Endothelial cell of umbilical vein (primary cell): ENCODE measurements at regions not wholly inside any gene's neighbourhood (a gene's known extent, or its start where the extent isn't known, plus 50 kb on each side); places are given as distances from the start of the nearest gene placed in this dataset.

Source experiments
- BruUV-seq: library from RNA; stranded (reverse); fragments of 400-500 nt; replicated peaks from 2 replicates; lab custom pipeline; 2021; lab: Mats Ljungman, UMichigan
- CTCF ChIA-PET: fragments of 300-600, 350-600 bp; sonication (Branson Sonifier 250); formaldehyde crosslinking; loops from one replicate; lab custom pipeline; 2021; ENCODE audit warnings: antibody characterized with exemption, inconsistent platforms; lab: Charles Lee
- POLR2A ChIA-PET: fragments of 300-600, 350-600 bp; sonication (Branson Sonifier 250); formaldehyde crosslinking; loops from one replicate; lab custom pipeline; 2021; ENCODE audit warnings: antibody characterized with exemption, inconsistent platforms; lab: Charles Lee
- DNase-seq: peaks from one replicate; pipeline ENCODE4 v3.0.0-alpha.2; 2011; ENCODE audit warnings: low read depth, low spot score
- FAIRE-seq: peaks from 2 replicates; lab custom pipeline; 2011; peaks lifted over from hg19 to GRCh38; lab: Jason Lieb, UNC
- H2AFZ ChIP-seq: 2 replicates; pipeline ENCODE4 v1.6.0; 2012; ENCODE audit warnings: low read depth, low read length, control low read depth, inconsistent platforms
- H3K27ac ChIP-seq: 2 replicates; pipeline ENCODE4 v1.5.1; 2011; ENCODE audit warnings: low read depth, mild to moderate bottlenecking, control low read depth, low read length, moderate library complexity; ENCODE audit not compliant: insufficient read depth
- H3K27me3 ChIP-seq, 2 experiments: 2 replicates each; pipeline versions ENCODE4 v1.6.0 to v1.6.1; 2011; ENCODE audit warnings: low read length in 2 of 2, mixed read lengths in 1 of 2; ENCODE audit not compliant: control insufficient read depth in 2 of 2, insufficient read depth in 2 of 2
- H3K36me3 ChIP-seq, 2 experiments: 2 replicates in 1 of 2; 3 replicates in 1 of 2; pipeline ENCODE4 v1.5.1; 2011; ENCODE audit warnings: low read length in 2 of 2, mild to moderate bottlenecking in 1 of 2, moderate library complexity in 1 of 2; ENCODE audit not compliant: control insufficient read depth in 2 of 2, insufficient read depth in 2 of 2; ENCODE audit errors: extremely low read depth in 1 of 2
- H3K4me1 ChIP-seq: 3 replicates; pipeline ENCODE4 v1.5.1; 2011; ENCODE audit warnings: mild to moderate bottlenecking, low read length; ENCODE audit not compliant: control insufficient read depth, insufficient read depth; ENCODE audit errors: extremely low read depth
- H3K4me2 ChIP-seq: 2 replicates; pipeline ENCODE4 v1.6.1; 2011; ENCODE audit warnings: low read length, control low read depth, mixed read lengths; ENCODE audit not compliant: insufficient read depth
- H3K4me3 ChIP-seq, 3 experiments: fragments of 200-600 bp in 1 of 3; sonication (generic), shearing (Covaris generic) in 1 of 3; replicated peaks in 1 of 3; 2 replicates each; pipeline ENCODE4 v1.5.1; 2011 to 2016; ENCODE audit warnings: control low read depth in 3 of 3, low read length in 3 of 3, mild to moderate bottlenecking in 2 of 3, inconsistent platforms in 1 of 3, low read depth in 1 of 3, moderate library complexity in 1 of 3; ENCODE audit not compliant: insufficient read depth in 1 of 3
- H3K79me2 ChIP-seq: 2 replicates; pipeline ENCODE4 v1.6.0; 2012; ENCODE audit warnings: low read length, inconsistent platforms; ENCODE audit not compliant: control insufficient read depth, insufficient read depth
- H3K9ac ChIP-seq: replicated peaks from 2 replicates; pipeline ENCODE3; 2011; ENCODE audit warnings: low read length, control low read depth; ENCODE audit not compliant: insufficient read depth; ENCODE audit errors: extremely low read depth
- H3K9me1 ChIP-seq: replicated peaks from 3 replicates; pipeline ENCODE4 v1.6.0; 2011; ENCODE audit warnings: mild to moderate bottlenecking, low read length; ENCODE audit not compliant: control insufficient read depth, insufficient read depth; ENCODE audit errors: extremely low read depth
- H3K9me3 ChIP-seq: replicated peaks from 2 replicates; pipeline ENCODE4 v1.5.1; 2012; ENCODE audit warnings: low read length, inconsistent platforms; ENCODE audit not compliant: control insufficient read depth, insufficient read depth
- H4K20me1 ChIP-seq: replicated peaks from 2 replicates; pipeline ENCODE3; 2011; ENCODE audit warnings: mild to moderate bottlenecking, low read length; ENCODE audit not compliant: control insufficient read depth, insufficient read depth; ENCODE audit errors: extremely low read depth
- CTCF ChIP-seq, 2 donors: IDR thresholded peaks; 1 replicate in 1 of 2; 2 replicates in 1 of 2; pipeline ENCODE4 v1.5.1; 2011; ENCODE audit warnings: low read length in 2 of 2, mild to moderate bottlenecking in 2 of 2, moderate library complexity in 2 of 2, control low read depth in 1 of 2, inconsistent platforms in 1 of 2, low read depth in 1 of 2; ENCODE audit not compliant: insufficient read depth in 1 of 2; ENCODE audit errors: extremely low read depth in 1 of 2
- EZH2 ChIP-seq: IDR thresholded peaks from 2 replicates; pipeline ENCODE4 v1.6.1; 2012; ENCODE audit warnings: borderline replicate concordance, low read depth, mild to moderate bottlenecking, moderate library complexity, low read length, inconsistent platforms; ENCODE audit not compliant: severe bottlenecking
- FOS ChIP-seq: IDR thresholded peaks from 2 replicates; pipeline ENCODE4 v1.6.1; 2011; ENCODE audit warnings: mild to moderate bottlenecking, low read length, moderate library complexity, borderline replicate concordance; ENCODE audit not compliant: insufficient read depth
- GATA2 ChIP-seq: IDR thresholded peaks from 2 replicates; pipeline ENCODE4 v1.7.0; 2011; ENCODE audit warnings: low read depth, mild to moderate bottlenecking, moderate library complexity, mixed read lengths, low read length; ENCODE audit not compliant: insufficient read length, insufficient read depth
- JUN ChIP-seq: IDR thresholded peaks from 2 replicates; pipeline ENCODE4 v1.6.1; 2011; ENCODE audit warnings: borderline replicate concordance, low read depth; ENCODE audit not compliant: insufficient read length, insufficient read depth
- MYC ChIP-seq: IDR thresholded peaks from one replicate; pipeline ENCODE4 v1.6.1; 2011; ENCODE audit warnings: mild to moderate bottlenecking, low read depth, low read length
- POLR2A ChIP-seq: IDR thresholded peaks from 2 replicates; pipeline ENCODE4 v1.6.1; 2012; ENCODE audit warnings: low read depth, mild to moderate bottlenecking, control low read depth, low read length
- POLR2AphosphoS5 ChIP-seq: IDR thresholded peaks from 2 replicates; pipeline ENCODE4 v1.6.1; 2012; ENCODE audit warnings: low read depth, mild to moderate bottlenecking, control low read depth, low read length, moderate library complexity; ENCODE audit not compliant: insufficient read depth
- dilution Hi-C: fragments of 300-500 bp; cut with MboI; formaldehyde crosslinking; loops from one replicate; pipeline ENCODE4 v1.15.0; 2019; ENCODE audit warnings: low sequenced_read_pairs; ENCODE audit not compliant: extremely low pct_ligation_motif_present
- intact Hi-C: fragments of 100-400 bp; cut with micrococcal nuclease; formaldehyde crosslinking; loops from one replicate; pipeline ENCODE4 v1.10.0; 2022
- TF ChIP-seq, protein P1 (sequence below): IDR thresholded peaks from 2 replicates; pipeline ENCODE4 v1.6.1; 2011; ENCODE audit not compliant: insufficient read depth, insufficient read length

- Histone ChIP-seq H3K9ac (no peak overlapping the region), H3K4me3 (no peak overlapping the region), H3K4me1 (no peaks in the 10 kb centered on the region)
Observed at GRCh38 chr3:81132995-81133394, 628.5 kb downstream of the GBE1 start.

More at GRCh38 chr3:81132995-81133394, 628.5 kb downstream of the GBE1 start:
- FAIRE-seq (no peak), DNase-seq (no peak)
- CTCF ChIA-PET = interaction anchor here (1.6 kb wide), 1 partner anchor 27 kb away, joined by 5 read pairs; no protein-coding TSS in a partner anchor
- no TSS peak for BruUV-seq
- Histone ChIP-seq H3K27me3 (no peaks in the 10 kb centered on the region), H3K27ac (no peak overlapping the region), H3K9me3 (no peaks in the 10 kb centered on the region), H4K20me1 (no peaks in the 10 kb centered on the region), H2AFZ (no peak overlapping the region), H3K4me2 (no peak overlapping the region), H3K9me1 (no peaks in the 10 kb centered on the region), H3K79me2 (no peaks in the 10 kb centered on the region), H3K36me3 (no peaks in the 10 kb centered on the region)
- intact Hi-C loops (no loop called here), dilution Hi-C loops (no loop called here)
- TF ChIP-seq GATA2 (no peak), JUN (no peak), MYC (no peak), POLR2AphosphoS5 (no peak), FOS (no peak), EZH2 (no peak), CTCF (IDR thresholded peaks at IDR 0.05; ENCODE audit: extremely low read depth in 1 of 2, insufficient read depth in 1 of 2, low read depth in 1 of 2, low read length in 2 of 2) (no peak), POLR2A (no peak)
- TF ChIP-seq, protein P1, sequence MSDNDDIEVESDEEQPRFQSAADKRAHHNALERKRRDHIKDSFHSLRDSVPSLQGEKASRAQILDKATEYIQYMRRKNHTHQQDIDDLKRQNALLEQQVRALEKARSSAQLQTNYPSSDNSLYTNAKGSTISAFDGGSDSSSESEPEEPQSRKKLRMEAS = no peak
- POLR2A ChIA-PET = no interaction called here
